GM19395 (cell line): ENCODE measurements at regions not wholly inside any gene's neighbourhood (a gene's known extent, or its start where the extent isn't known, plus 50 kb on each side); places are given as distances from the start of the nearest gene placed in this dataset.
"Not testable (repeated sequence)": the region's sequence is repeated elsewhere in the genome, so short reads cannot be mapped to it uniquely, and the experiment has no call there.

Source experiments
- ATAC-seq: cut with Tn5 transposase; IDR thresholded peaks from one replicate; pipeline ENCODE4 v1.9.1; 2021; ENCODE audit warnings: mild to moderate bottlenecking, moderate library complexity; ENCODE audit not compliant: unreplicated experiment

DNA sequence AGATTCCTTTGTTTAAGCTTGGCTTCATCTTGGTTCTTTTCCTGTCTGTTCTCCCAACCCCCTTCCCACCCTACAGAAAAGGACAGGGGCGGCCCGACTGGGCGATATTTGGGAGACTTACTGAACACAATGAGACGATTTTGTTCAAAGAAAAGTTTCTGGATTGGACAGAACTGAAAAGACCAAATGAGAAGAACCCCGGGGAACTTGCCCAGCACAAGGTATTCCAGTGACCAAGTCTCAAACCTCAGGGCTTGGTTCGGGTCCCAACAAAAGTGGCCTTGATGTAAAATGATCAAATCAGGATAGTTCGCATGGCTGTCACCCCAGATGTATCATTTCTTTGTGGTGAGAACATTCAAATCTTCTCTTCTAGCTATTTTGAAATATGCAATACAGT is 73.9 kb upstream of the LYZL2 start:
- ATAC-seq = not testable (repeated sequence)

DNA sequence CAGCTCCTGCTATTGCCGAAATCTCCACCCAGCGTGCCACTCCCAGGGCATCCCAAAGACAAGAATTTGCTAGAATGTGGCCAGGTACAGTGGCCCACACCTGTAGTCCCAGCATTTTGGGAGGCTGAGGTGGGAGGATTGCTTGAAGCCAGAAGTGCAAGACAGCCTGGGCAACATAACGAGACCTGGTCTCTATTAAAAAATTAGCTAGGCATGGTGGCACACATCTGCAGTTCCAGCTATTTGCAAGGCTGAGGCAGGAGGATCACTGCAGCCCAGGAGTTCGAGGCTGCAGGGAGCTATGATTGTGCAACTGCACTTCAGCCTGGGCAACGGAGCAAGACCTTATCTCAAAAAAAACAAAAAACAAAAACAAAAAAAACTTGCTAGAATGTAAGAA is 73.3 kb upstream of the LYZL2 start:
- no peak for ATAC-seq

DNA sequence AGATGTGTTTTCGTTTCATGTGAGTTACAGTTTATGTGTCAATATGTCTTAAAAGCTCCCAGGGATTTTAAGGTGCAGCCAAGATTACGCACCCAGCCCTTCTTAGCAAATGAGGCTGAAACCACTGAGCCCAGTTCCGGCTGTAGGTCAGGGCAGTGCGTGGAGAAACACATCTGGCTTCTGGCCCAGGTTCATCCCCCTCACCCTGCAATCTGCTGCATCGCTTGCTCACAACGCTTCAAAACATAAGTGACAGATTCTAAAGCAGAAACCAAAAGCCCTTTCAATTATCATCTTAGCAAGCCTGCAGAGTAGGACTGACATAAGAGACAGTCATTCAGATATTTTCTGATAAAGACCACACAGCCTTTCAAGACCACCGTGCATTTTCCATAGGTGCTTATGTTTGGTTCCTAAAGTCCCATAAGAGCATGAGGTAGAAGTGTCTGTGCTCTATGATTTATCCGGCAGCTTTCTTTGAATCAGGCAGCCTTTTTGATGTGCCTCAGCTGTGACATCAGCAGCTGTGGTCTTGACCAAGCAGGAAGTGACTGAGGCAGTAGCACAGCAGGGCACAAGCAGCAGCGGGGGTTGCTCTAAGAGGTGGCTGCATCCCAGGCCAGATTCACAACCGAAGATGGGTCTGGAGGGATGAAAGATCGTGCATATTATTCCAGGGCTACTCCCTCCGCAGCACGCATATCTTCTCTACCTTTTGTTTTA is 72.1 kb upstream of the LYZL2 start:
- peak; percentile 66 for ATAC-seq

DNA sequence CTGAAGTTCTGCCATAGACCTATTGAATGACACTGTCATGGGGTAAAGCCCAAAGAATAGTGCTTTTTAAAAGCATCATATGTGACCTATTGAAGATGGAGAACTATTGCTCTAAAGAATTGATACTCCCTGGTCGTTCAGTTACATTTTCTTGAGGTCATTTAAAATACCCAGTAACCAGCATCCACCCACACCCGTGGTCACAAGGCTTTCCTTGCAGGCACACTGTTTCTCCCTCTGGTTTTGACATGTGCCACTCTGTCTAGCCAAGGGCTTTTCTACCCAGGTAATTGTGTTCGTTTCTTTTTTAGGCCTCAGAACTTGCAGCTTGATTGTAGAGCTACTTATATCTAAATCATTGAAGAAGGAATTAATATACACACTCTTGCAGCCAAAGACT is 68.3 kb upstream of the LYZL2 start:
- no peak for ATAC-seq

DNA sequence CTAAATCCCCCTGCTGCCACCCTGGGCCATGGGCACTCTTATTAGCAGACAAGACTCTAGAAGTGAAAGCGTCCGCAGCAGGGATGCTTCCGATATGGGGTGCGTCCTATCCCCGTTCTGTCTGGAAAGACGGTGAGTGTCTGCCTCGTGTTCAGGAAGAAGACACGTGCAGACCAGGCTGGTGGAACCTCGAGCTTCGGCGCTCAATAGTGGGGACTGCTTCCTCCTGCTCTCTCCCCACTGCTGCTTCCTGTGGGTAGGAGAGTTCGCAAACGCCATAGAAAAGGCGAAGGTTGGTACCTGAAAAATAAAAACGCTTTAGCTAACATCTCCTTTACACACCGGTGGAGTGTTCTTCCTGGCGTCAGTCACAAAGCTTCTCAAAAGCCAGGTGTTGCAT is 67.7 kb upstream of the LYZL2 start:
- not testable (repeated sequence) for ATAC-seq

DNA sequence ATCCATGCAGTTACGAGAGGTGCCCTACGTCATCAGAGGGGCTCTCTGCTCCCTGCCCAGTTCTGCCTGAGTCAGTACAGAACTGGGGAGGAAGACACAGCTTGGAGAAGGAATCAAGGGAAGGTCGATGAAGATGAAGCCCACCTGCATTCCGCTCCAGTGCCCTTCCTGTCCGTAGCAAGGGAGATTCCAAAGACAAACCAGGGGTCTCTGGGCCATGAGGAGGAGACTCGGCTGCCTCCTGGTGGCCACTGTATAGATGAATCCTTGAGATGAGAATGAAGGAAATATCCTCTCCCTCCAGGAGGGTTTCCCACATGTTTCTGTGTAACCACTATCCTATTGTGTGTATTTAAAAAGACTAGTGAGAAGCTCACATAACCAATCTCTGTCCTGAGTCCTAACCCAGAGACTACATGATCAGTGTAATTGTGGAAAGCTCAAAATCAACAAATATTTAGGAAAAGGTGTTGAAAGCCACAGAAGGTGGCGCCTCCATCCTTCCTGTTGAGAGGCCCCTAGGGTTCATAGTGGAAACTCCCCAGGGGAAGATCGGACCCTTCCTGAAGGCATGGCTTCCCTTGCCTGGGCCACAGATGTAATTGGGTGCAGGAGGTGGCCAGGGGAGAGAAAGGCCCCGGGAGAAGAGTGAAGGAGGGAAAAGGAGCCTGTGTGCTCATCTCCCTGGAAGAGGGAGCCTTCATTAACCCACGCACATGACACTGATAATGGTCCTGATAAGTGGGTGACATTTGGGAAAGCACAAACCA is 67.0 kb upstream of the LYZL2 start:
- not testable (repeated sequence) for ATAC-seq

DNA sequence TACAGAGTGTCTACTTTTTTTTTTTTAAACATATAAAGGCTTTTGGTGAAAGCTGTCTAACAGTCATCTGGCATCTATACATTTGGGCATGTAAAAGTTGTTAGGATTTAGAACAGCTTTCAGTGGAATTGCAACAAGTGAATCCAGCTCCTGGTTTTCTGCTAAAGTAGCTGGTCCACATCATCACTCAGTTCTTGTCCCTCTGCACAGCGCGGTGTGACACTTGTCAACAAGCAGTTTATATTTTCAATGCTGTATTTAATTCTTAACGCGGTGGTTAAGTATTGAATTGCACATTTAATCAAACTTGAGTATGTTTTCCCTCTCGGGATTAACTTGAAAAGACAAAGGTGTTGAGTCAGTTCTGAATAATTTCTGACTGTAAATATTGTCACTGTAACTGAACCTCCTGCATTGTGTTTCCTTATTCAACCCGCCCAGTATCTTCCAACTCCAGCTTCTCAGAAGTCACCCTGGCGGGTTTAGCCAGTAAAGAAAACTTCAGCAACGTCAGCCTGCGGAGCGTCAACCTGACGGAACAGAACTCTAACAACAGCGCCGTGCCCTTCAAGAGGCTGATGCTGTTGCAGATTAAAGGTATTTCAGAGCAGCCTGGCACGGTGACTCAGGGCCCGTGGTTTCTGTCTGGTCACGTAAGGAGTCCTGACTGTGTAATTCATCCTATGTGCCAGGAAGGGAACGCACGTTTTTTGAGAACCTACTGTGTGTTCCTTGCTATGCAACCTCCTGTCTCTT is 66.1 kb upstream of the LYZL2 start:
- not testable (repeated sequence) for ATAC-seq

DNA sequence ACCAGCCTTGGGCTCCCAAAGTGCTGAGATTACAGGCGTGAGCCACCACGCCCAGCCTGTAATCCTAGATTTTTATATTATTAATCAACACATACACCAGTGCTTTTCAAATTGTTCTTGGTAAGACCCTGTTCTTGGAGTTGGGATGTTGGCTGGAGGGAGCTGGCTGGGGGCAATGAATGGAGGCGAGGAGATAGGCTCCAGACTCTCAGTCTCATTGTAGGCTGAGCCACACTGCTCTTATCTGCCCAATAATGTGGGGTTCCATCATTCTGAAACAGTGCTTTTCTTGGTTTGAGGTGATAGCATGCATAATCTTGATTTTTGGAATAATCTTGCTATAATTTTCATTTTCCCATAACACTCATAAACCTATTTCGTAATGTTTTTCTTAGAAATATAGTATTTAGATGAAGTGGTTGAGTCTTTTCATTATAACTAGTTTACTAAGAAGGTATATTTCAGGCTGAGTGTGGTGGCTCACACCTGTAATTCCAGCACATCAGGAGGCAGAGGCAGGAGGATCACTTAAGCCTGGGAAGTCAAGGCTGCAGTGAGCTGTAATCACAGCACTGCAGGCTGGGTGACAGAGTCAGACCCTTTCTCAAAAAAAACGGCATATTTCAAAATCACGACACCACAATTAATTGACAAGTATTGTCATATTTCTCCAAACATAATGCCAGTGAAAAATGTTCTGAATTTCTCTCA is 65.1 kb upstream of the LYZL2 start:
- no peak for ATAC-seq

DNA sequence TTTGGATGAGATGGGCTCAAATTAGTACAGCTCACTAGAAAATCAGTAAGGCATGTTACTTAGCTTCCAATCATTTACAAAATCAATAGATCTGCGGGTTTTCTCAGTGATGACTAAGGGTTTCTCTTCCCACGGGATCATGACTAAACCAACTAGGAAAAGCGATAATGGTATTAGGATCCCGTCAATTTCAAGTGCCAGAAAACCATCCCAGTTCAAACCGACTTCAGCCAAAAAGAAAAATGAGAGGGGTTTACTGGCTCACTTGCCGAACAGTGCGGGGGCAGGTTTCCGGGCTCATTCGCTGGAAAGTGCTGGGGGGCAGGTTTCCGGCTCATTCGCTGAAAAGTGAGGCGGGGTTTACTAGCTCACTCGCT is 62.1 kb upstream of the LYZL2 start:
- ATAC-seq = no peak

DNA sequence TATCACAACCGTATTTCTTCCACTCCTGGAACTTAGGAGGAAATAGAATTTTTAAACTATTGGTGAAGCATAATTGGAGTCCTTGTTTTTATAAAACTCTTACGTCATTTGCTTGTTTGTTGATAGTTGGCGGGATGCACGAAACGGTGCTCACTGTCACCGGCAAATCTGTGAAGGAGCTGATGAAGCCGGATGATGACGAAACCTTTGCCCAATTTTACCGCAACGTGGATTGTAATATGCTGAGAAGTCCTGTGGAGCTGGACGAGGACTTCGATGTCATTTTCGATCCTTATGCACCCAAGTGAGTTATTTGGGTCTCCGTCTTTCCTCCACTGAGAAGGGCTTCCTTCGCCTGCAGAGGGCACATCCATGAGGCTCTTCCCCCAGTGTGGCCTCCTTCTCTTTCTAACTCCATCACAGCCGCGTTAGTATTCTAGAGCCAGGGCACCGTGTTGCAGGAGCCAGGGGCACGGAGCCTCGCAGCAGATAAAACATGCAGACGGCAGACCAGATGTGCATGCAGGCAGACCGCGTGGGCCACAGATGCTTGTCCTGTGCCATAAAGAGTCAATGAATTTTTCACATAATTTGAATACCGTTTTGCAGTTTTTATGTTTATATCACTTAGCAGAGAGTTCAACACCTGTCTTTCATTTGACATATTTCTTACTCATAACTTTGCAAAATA is 61.5 kb upstream of the LYZL2 start:
- ATAC-seq = not testable (repeated sequence)

DNA sequence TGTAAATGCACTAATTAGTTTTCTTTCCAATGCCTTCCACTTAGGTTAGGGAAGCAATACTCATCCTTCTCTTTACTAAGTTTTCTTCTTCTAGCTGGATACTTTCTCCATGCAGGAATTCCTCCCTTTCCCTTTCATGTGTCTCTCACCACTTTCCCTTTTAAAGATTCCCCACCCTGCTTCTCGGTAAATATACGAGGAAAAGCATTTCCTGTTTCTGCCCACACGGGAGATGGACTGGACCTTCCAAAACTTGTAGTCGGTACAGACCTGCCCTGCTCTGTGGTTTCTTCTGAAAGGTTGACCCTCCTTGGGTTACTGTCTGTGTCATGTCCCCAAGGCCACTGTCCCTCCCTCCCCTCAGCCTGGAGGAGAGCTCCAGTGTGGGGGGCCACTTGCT is 58.9 kb upstream of the LYZL2 start:
- no peak for ATAC-seq

DNA sequence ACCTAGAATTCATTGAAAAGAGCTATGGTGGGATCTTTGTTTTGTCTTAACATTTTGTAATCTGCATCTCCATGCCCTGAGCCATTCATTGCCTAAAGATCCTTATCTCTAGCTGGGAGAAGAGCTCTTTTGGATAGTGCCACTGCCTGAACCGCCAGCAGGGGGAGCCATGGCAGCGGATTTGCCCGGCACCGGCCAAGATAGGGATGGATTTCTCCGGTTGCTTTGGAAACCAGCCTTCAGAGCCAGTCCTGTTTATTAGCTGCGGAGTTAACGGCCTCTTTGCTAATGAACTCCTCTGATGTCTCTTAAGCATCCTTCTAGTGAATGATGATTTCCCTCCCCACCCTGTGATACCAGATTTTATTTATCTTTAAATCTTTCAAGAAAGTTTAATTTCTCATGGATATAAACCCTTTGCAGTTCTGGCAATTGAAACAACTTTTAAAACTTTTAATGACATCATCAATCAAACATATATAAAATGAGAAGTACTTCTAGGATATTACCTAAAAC is 58.2 kb upstream of the LYZL2 start:
- peak; percentile 74 for ATAC-seq

DNA sequence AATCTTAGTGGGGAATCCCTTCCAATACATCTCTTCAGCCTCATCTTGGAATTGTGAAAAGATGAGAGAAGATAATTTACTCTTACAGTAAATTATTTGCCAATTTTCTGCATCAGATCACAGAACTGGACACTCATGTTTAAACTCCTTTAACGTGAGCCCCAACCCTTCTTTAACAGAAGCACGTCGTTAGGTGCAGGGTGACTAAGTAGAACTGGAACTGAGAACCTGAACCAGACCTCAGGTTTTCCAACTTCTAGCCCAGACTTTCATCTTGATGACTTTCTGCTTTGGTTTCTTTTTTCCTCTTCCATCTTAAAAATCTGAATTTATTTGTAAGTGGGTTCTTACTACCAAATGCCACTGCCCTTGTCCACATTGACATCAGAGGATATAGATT is 57.2 kb upstream of the LYZL2 start:
- no peak for ATAC-seq

DNA sequence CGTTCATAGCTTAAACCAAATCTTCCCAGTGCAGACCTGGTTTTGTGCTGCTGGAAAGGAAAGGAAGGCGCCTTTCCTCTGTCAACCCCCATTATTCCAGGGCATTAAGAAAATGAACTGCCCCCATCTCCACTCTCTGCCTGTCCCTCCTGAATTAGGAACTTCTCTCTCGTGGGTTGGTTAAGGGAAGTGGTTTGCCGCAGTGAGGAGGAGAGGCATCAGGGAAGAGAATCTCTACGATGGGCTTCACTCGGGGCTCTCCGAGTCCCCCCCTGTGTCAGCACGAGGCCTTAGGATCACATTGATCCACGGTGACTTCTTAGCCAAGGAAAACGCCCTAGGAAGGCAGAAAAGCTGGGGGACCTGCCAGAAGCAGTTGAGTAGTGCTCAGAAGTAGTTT is 53.9 kb upstream of the LYZL2 start:
- ATAC-seq = no peak

DNA sequence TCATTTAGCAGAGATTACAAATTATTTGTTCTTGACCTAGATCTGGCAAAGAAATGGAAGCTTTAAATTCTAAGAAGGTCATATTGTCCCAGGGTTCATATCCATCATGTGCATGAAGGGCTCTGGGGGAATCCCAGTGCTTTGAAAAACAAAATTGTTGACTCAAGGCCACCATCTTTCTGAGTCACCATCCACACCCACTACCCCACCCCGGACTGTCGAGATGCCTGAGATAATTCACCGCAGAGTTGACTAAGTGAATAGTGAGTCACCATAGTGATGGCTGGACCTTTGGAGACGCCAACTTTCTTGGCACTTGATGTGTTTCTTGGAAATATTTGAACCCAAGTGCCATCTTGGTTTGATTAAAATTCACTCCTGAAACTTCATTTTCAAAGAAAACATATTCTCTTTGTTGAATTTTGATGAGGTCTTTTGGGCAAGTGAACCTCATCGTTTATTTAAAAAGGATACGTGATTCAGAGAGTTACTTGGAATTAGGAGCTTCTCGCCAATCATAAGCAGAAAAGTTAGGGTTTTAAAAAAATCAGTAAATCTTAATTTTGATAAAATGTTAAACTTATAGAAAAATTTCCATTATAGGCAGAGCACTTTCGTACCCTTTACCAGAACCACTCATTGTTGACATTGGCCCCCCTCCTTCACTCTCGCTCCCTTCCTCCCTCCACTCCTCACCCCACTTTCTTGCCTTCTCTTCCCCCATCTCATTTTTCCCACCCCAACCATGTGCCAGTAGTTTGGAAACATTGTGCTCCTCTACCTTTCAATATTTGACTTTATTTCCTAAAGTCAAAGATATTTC is 53.0 kb upstream of the LYZL2 start:
- not testable (repeated sequence) for ATAC-seq

DNA sequence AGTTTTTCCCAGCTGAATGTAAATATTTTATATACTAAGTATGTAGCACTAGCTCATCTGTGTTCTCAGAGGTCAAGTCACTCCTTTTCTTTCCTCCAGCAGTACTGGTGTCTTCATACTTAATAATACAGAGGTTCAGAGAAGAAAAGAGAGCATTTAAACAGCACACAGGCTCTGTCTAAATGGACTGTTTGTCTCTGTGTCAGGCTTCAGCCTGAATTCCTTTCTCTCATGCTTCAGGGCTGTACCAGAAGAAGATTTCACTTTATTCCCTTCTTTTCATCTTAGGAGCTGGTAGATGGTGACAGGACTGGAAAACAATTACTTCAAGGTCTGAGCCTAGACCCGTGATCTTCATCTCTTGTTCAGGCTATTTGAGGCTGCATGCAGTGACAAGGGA is 51.4 kb upstream of the LYZL2 start:
- no peak for ATAC-seq
